VCaP (cell line): ENCODE measurements at regions not wholly inside any gene's neighbourhood (a gene's known extent, or its start where the extent isn't known, plus 50 kb on each side); places are given as distances from the start of the nearest gene placed in this dataset.
A peak's percentile ranks its signal among the peaks of the same experiment; 100 is the strongest.
"Not testable (repeated sequence)": the region's sequence is repeated elsewhere in the genome, so short reads cannot be mapped to it uniquely, and the experiment has no call there.

Source experiments
- H3K27ac ChIP-seq: fragments of 450-650 bp; 2 replicates; pipeline ENCODE4 v1.5.1; 2017
- CTCF ChIP-seq: fragments of 450-650 bp; conservative IDR thresholded peaks from 2 replicates; pipeline ENCODE4 v1.5.1; 2017; ENCODE audit warnings: mild to moderate bottlenecking, moderate library complexity

GRCh38 chr3:8423307-8423706 is 78.3 kb upstream of the LMCD1 start:
- H3K27ac ChIP-seq: peak overlapping the region; percentile 13
- peak; percentile 84 for TF ChIP-seq CTCF

- no peak for TF ChIP-seq CTCF
- peak overlapping the region; percentile 13; the same call in 1 of the 2 replicates for H3K27ac ChIP-seq
Observed at GRCh38 chr3:8424281-8424680, 77.3 kb upstream of the LMCD1 start.

- no peak overlapping the region for H3K27ac ChIP-seq
- no peak for TF ChIP-seq CTCF
Observed at GRCh38 chr3:8436661-8437287, 64.8 kb upstream of the LMCD1 start.

GRCh38 chr3:8438507-8439079 is 63.0 kb upstream of the LMCD1 start:
- no peak for TF ChIP-seq CTCF
- H3K27ac ChIP-seq: no peak overlapping the region

GRCh38 chr3:8440142-8440541 is 61.5 kb upstream of the LMCD1 start:
- H3K27ac ChIP-seq: not testable (repeated sequence)

GRCh38 chr3:8441969-8442559 is 59.6 kb upstream of the LMCD1 start:
- H3K27ac ChIP-seq: peak overlapping the region; percentile 99
- TF ChIP-seq CTCF: peak; percentile 88

GRCh38 chr3:8442993-8443650 is 58.5 kb upstream of the LMCD1 start:
- peak overlapping the region; percentile 99 for H3K27ac ChIP-seq
- no peak for TF ChIP-seq CTCF
